Neuron (in vitro differentiated cells): ENCODE measurements at regions not wholly inside any gene's neighbourhood (a gene's known extent, or its start where the extent isn't known, plus 50 kb on each side); places are given as distances from the start of the nearest gene placed in this dataset.
"Not testable (repeated sequence)": the region's sequence is repeated elsewhere in the genome, so short reads cannot be mapped to it uniquely, and the experiment has no call there.

Source experiments
- H2AFZ ChIP-seq: one replicate; pipeline ENCODE4 v1.6.1; 2013; ENCODE audit warnings: low read depth, mild to moderate bottlenecking, inconsistent platforms, low read length, moderate library complexity
- H3K27me3 ChIP-seq: one replicate; pipeline ENCODE4 v1.6.1; 2013; ENCODE audit warnings: low read length; ENCODE audit not compliant: insufficient read depth
- H3K36me3 ChIP-seq: one replicate; pipeline ENCODE4 v1.6.1; 2013; ENCODE audit warnings: low read length; ENCODE audit not compliant: insufficient read depth
- H3K4me1 ChIP-seq: one replicate; pipeline ENCODE4 v1.6.1; 2013; ENCODE audit warnings: low read length; ENCODE audit not compliant: insufficient read depth
- H3K4me3 ChIP-seq: 2 replicates; pipeline ENCODE4 v1.5.1; 2013; ENCODE audit warnings: mild to moderate bottlenecking, low read length, moderate library complexity
- H3K9me3 ChIP-seq: one replicate; pipeline ENCODE4 v1.6.1; 2013; ENCODE audit warnings: low read length

DNA sequence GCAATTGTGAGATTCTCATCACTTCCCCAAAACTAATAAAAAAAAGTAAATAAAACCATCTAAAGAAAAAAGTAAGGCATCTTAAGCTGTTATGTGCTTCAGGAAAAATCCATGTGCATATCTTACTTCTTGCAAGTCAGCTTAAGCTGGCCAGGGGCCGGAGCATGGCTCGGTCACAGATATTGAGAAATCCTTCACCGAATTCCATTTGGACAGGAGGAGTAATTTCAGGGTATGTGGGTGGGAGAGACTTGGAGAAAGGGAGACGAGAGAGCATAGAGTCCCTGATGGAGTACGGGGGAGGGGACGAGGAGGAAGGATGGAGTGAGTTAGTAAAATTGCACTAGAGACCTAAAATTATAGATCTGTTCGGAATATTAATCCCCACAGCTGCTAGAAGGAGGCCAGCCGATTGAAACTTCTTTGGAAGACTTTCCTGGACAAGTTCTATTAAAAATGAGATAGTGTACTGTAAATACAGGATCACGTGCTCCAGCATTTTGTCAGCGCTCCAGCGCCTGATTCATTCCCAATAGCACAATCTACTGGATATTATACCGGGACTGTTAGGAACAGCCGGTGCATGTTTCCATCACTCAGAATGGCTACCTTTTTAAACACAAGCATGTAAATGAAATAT lies 438.5 kb downstream of the ZNF516 start:
- Histone ChIP-seq H3K4me1 (no peaks in the 10 kb centered on the region), H2AFZ (no peak overlapping the region), H3K27me3 (no peaks in the 10 kb centered on the region), H3K4me3 (no peak overlapping the region), H3K36me3 (no peaks in the 10 kb centered on the region), H3K9me3 (no peaks in the 10 kb centered on the region)

DNA sequence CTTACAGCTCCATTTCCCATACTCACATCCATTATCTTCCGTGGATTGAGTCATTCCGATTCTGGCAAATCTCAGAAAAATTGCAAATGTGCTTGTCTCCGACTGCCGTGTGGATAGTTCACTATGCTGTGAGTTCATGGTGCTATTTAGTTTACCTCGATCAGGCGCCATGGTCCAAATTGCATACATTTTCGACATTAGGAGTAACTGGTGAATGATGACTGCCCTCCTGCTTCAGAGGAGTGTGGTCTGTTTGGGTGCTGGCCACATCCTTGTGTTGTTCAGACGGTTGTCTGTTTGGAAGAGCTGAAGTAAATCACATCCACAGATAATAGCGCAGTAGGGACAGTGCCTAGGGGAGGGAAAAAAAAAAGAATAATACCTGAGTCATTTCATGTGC lies 439.5 kb downstream of the ZNF516 start:
- no peaks in the 10 kb centered on the region for H3K4me1 ChIP-seq

DNA sequence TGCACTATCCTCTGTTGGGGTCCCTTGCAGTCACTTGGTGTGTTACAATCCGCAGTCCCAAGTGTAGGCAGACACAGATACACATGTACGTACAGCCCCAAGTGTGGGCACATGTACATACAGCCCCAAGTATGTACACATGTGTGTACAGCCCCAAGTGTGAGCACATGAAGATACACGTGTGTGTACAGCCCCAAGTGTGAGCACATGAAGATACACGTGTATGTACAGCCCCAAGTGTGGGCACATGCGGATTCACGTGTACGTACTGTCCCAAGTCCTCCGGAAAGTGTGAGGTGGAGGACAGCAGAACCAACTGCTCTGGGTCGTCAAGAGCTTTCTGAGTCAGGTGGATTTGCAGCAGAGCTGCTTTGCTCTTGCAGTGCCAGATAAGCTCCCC lies 440.0 kb downstream of the ZNF516 start:
- Histone ChIP-seq H3K4me1 (no peaks in the 10 kb centered on the region), H3K36me3 (no peaks in the 10 kb centered on the region), H3K9me3 (no peaks in the 10 kb centered on the region), H2AFZ (no peak overlapping the region), H3K4me3 (no peak overlapping the region), H3K27me3 (no peaks in the 10 kb centered on the region)

More for the DNA sequence above, 439.5 kb downstream of the ZNF516 start:
- Histone ChIP-seq H3K36me3 (no peaks in the 10 kb centered on the region), H3K4me3 (no peak overlapping the region), H3K9me3 (no peaks in the 10 kb centered on the region), H3K27me3 (no peaks in the 10 kb centered on the region), H2AFZ (no peak overlapping the region)

DNA sequence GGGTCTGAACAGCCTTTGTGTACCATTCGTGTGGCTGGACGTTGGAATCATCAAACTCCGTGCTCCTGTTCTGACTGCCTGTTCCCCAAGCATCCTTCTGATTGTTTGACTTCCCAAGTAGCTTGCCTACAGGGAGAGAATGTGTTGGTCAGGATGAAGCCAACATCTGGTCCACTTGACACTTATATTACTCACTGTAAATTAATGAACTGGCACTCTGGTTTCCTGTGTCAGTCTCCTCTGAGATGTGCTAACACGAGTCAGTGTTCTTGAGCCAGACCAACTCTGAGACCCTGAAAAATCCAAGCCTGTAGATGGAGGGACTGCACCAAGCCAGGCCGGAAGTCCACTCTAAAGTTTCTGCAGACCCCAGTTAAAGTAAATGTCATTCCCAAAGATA lies 440.9 kb downstream of the ZNF516 start:
- no peak overlapping the region for H3K4me3 ChIP-seq
- no peaks in the 10 kb centered on the region for H3K27me3 ChIP-seq
- H3K4me1 ChIP-seq: no peaks in the 10 kb centered on the region
- H3K36me3 ChIP-seq: no peaks in the 10 kb centered on the region
- no peak overlapping the region for H2AFZ ChIP-seq
- H3K9me3 ChIP-seq: no peaks in the 10 kb centered on the region

DNA sequence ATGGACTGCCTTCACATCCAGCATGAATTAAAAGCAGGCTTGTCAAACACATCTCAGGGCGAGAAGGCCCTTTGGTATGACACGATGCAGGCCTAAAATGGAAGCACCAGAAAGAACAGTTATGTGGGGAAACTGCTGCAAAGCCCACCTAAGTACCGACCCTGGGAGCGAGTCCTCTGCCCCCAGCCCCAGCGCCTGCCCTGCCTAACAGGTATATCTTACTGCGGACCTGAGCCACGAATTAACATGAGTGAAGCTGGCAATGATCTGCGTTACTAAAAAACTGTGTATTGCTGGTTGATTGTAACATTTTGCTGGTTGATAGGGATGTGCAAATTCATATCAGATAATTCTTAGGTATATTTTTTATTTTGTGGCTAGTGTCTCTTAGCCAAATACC lies 441.5 kb downstream of the ZNF516 start:
- Histone ChIP-seq H2AFZ (no peak overlapping the region), H3K27me3 (no peaks in the 10 kb centered on the region), H3K9me3 (no peaks in the 10 kb centered on the region), H3K4me3 (no peak overlapping the region), H3K36me3 (no peaks in the 10 kb centered on the region), H3K4me1 (no peaks in the 10 kb centered on the region)

DNA sequence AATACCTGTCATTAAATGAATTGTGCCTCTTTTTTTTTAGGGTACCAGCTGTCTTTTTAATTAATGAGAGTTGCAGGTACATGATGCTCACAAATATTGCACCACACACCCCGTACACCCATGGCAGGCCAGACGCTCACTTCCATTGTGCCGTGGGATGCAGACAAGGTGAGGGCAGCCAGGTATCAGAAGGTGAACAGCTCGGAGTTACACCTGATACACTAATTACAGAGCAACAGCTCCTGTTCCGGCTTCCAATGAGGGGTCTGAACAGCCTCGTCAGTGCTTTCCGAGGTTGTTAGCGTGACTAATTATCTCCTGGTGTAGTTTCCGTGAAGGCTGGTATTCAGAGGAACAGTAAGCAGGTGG lies 442.8 kb downstream of the ZNF516 start:
- Histone ChIP-seq H2AFZ (no peak overlapping the region), H3K4me3 (no peak overlapping the region), H3K36me3 (no peaks in the 10 kb centered on the region), H3K4me1 (no peaks in the 10 kb centered on the region), H3K9me3 (no peaks in the 10 kb centered on the region), H3K27me3 (no peaks in the 10 kb centered on the region)

DNA sequence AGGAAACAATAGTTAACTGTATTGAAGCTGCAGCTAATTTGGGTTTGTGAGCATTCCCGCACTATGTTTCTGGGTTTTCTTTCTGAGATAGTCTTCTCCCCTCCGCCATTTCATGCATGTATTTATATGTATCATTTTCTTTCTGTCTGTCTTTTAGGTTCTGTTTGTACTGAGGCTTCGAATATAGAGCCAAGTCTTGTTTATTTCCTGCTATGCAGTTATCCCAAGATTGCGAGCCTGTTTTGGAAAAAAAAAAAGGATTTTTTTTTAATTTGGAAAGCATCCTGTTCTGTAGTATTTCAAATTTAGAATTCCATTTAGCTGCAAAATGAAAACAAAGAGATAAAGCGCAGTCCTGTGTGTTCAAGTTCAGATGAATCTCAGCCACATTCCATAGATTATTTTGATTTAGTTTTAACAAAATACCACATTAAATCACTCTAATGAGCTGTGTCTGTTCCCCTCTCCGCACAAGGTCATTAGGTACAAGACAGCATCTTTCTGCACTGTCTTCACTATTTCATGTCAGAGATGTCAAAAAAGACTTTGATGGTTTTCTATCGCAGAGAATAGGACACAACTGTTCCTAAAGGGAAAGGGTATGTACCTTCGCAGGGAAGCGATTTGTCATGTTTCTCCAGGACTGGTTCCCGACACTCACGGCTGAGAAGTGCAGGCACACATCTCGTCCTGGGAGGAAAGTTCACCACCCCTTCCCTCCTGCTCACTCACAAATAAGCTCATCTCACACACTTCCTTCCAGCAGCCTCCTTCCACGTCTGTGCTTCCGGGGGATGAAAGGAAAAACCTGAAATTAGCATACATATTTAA lies 443.4 kb downstream of the ZNF516 start:
- no peak overlapping the region for H2AFZ ChIP-seq
- no peaks in the 10 kb centered on the region for H3K27me3 ChIP-seq
- H3K4me1 ChIP-seq: no peaks in the 10 kb centered on the region
- H3K4me3 ChIP-seq: no peak overlapping the region
- H3K9me3 ChIP-seq: no peaks in the 10 kb centered on the region
- no peaks in the 10 kb centered on the region for H3K36me3 ChIP-seq

DNA sequence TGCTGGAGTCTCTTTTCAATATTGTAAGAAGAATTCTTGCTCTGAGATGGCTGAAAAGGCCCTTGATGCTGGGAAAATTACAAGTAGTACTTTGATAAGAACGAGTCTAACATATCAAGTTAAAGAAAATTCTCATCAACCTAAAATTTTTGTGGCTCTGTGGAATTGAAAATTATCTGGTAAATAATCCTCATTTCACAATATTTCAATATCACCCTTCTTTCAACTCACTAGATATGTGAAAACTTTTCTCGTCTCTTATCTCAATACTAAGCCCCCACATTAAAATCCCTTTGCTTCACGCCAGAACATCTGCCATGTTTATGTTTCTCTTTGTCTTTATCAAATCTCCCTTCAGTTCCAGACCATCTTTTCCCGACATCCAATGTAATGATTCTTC lies 448.8 kb downstream of the ZNF516 start:
- H3K36me3 ChIP-seq: no peaks in the 10 kb centered on the region
- no peaks in the 10 kb centered on the region for H3K9me3 ChIP-seq
- H3K27me3 ChIP-seq: no peaks in the 10 kb centered on the region

DNA sequence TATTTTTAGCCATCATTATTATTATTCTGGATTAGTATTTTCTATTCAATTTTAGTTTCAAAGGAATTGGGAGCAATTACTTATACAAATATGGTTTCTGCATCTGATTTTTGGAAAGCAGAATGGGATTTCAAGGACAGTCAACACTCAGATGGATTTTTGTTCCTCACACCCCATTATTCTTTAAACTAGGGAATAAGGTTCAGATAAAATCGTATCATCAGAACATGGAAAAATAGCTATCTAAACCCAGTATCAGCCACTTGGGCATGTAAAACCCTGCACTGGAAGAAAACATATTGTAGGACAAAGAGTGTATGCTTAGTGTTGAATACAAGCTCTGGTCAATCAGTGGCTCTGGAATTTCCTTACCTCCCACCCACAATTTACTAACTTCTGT lies 452.5 kb downstream of the ZNF516 start:
- H3K4me3 ChIP-seq: no peak overlapping the region
- no peaks in the 10 kb centered on the region for H3K27me3 ChIP-seq

More for the DNA sequence above, 448.8 kb downstream of the ZNF516 start:
- Histone ChIP-seq H3K4me1 (no peaks in the 10 kb centered on the region), H3K4me3 (no peak overlapping the region), H2AFZ (no peak overlapping the region)

DNA sequence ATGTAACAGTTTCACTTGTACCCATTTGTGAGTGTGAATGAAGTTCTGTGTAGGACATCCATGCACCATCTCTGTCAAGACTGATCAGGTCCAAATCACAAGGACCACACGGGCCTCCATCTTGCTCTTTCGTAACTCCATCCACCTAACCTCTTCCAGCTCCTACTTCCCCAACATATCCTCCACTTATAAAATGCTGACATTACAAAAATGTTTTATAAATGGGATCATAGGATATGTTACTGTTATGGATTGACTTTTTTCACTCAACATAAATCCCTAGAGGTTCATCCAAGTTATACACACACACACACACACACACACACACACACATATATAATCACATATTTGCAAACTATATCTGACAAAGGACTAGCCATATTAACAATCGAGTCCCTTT lies 476.8 kb downstream of the ZNF516 start:
- H2AFZ ChIP-seq: no peak overlapping the region
- no peaks in the 10 kb centered on the region for H3K4me1 ChIP-seq
- H3K4me3 ChIP-seq: no peak overlapping the region
- H3K27me3 ChIP-seq: no peaks in the 10 kb centered on the region
- no peaks in the 10 kb centered on the region for H3K36me3 ChIP-seq
- no peaks in the 10 kb centered on the region for H3K9me3 ChIP-seq

More for the DNA sequence above, 452.5 kb downstream of the ZNF516 start:
- Histone ChIP-seq H3K4me1 (no peaks in the 10 kb centered on the region), H2AFZ (no peak overlapping the region), H3K36me3 (no peaks in the 10 kb centered on the region), H3K9me3 (no peaks in the 10 kb centered on the region)

DNA sequence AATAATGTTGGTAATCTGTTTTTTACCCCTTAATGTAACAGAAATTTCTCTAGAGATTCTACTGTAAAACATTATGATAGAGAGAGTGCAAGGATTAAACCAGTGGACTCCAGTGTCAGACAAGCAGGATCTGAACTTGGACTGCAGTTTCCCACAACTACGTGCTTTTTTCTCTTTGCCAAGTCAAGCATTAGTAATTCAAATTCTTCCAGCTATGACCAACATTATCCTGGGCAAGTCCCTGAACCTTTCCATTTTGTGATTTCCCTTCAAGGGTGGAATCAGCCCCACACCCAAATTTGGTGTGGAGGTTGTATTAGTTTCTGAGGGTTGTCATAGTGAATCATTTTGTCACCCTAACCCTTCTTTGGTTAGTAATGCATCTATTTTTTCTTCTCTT lies 482.0 kb downstream of the ZNF516 start:
- no peak overlapping the region for H2AFZ ChIP-seq
- H3K4me3 ChIP-seq: no peak overlapping the region
- H3K4me1 ChIP-seq: no peaks in the 10 kb centered on the region
- no peaks in the 10 kb centered on the region for H3K36me3 ChIP-seq
- H3K9me3 ChIP-seq: no peaks in the 10 kb centered on the region
- H3K27me3 ChIP-seq: no peaks in the 10 kb centered on the region

DNA sequence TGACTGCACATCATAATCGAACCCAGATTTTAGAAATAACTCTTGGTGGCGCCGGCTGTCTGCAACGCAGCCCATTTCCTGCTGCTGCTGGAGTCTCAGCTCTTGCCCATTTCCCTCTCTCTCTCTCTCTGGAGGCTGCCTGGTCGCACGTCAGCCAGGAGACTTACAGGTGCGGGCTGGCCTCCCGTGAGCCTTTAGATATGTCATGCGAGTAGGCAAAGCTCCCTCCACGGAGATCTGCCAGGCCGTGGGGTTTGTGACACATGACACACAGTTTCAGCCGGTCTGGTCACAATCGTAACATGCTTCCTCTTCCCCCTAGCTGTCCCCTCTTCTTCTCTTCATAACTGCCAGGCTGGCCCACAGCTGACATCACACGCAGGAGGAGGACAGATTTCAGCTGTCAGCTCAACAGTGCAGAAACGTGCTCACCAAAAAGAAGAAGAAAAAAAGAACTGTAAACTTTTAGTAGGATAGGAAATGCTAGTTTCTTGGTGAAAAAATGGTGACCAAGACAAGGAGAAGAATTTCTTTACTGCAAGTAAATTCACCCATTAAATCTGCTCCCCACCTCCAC lies 489.3 kb downstream of the ZNF516 start:
- H3K27me3 ChIP-seq: no peaks in the 10 kb centered on the region
- H2AFZ ChIP-seq: no peak overlapping the region
- H3K36me3 ChIP-seq: no peaks in the 10 kb centered on the region
- H3K4me1 ChIP-seq: no peaks in the 10 kb centered on the region
- no peak overlapping the region for H3K4me3 ChIP-seq
- no peaks in the 10 kb centered on the region for H3K9me3 ChIP-seq

DNA sequence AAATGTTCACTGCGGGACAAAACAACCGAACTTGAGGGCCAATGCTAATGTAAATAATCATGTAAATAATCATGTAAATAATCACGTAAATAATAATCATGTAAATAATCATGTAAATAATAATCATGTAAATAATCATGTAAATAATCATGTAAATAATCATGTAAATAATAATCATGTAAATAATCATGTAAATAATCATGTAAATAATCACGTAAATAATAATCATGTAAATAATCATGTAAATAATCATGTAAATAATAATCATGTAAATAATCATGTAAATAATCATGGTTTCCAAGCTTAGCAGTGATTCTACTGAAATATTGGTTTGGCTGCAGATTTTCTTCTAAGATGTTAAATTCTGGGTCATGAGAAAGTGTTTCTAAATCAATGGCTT lies 507.1 kb downstream of the ZNF516 start:
- not testable (repeated sequence) for H3K4me1 ChIP-seq, H3K4me3 ChIP-seq, H3K36me3 ChIP-seq, H2AFZ ChIP-seq, H3K9me3 ChIP-seq, H3K27me3 ChIP-seq
